ENCODE measurements at regions not wholly inside any gene's neighbourhood (a gene's known extent, or its start where the extent isn't known, plus 50 kb on each side); places are given as distances from the start of the nearest gene placed in this dataset.

- H3K9me3 ChIP-seq (ENCODE audit: severe bottlenecking) = no peaks in the 10 kb centered on the region
- H3K27me3 ChIP-seq (ENCODE audit: insufficient read depth, low read depth, severe bottlenecking) = no peaks in the 10 kb centered on the region
- no peak for DNase-seq
- no peak overlapping the region for H3K27ac ChIP-seq
- no peak overlapping the region for H3K4me3 ChIP-seq (ENCODE audit: low read depth, low read length)
- TF ChIP-seq, protein P1, sequence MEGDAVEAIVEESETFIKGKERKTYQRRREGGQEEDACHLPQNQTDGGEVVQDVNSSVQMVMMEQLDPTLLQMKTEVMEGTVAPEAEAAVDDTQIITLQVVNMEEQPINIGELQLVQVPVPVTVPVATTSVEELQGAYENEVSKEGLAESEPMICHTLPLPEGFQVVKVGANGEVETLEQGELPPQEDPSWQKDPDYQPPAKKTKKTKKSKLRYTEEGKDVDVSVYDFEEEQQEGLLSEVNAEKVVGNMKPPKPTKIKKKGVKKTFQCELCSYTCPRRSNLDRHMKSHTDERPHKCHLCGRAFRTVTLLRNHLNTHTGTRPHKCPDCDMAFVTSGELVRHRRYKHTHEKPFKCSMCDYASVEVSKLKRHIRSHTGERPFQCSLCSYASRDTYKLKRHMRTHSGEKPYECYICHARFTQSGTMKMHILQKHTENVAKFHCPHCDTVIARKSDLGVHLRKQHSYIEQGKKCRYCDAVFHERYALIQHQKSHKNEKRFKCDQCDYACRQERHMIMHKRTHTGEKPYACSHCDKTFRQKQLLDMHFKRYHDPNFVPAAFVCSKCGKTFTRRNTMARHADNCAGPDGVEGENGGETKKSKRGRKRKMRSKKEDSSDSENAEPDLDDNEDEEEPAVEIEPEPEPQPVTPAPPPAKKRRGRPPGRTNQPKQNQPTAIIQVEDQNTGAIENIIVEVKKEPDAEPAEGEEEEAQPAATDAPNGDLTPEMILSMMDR (IDR thresholded peaks at IDR 0.05; ENCODE audit: low read depth, low read length) = no peak
- H3K36me3 ChIP-seq = no peaks in the 10 kb centered on the region
These were observed 366.3 kb downstream of the RFPL4B start for GRCh38 chr6:112713402-112713801.

GRCh38 chr6:112717401-112717800 lies 370.3 kb downstream of the RFPL4B start:
- DNase-seq = no peak
- Histone ChIP-seq H3K36me3 (no peaks in the 10 kb centered on the region), H3K9me3 (ENCODE audit: severe bottlenecking) (no peaks in the 10 kb centered on the region), H3K4me3 (ENCODE audit: low read depth, low read length) (no peak overlapping the region), H3K27me3 (ENCODE audit: insufficient read depth, low read depth, severe bottlenecking) (no peaks in the 10 kb centered on the region), H3K27ac (no peak overlapping the region)
- TF ChIP-seq, protein P1 (IDR thresholded peaks at IDR 0.05; ENCODE audit: low read depth, low read length) = no peak

- no peaks in the 10 kb centered on the region for H3K9me3 ChIP-seq (ENCODE audit: severe bottlenecking)
- TF ChIP-seq, protein P1 (IDR thresholded peaks at IDR 0.05; ENCODE audit: low read depth, low read length) = no peak
- no peaks in the 10 kb centered on the region for H3K27me3 ChIP-seq (ENCODE audit: insufficient read depth, low read depth, severe bottlenecking)
- H3K4me3 ChIP-seq (ENCODE audit: low read depth, low read length) = no peak overlapping the region
- no peaks in the 10 kb centered on the region for H3K36me3 ChIP-seq
- no peak overlapping the region for H3K27ac ChIP-seq
- no peak for DNase-seq
These were observed 370.7 kb downstream of the RFPL4B start for GRCh38 chr6:112717856-112718255.

- Histone ChIP-seq H3K27ac (no peak overlapping the region), H3K4me3 (ENCODE audit: low read depth, low read length) (no peak overlapping the region), H3K36me3 (no peaks in the 10 kb centered on the region), H3K9me3 (ENCODE audit: severe bottlenecking) (no peaks in the 10 kb centered on the region), H3K27me3 (ENCODE audit: insufficient read depth, low read depth, severe bottlenecking) (no peaks in the 10 kb centered on the region)
- TF ChIP-seq, protein P1 (IDR thresholded peaks at IDR 0.05; ENCODE audit: low read depth, low read length) = no peak
- DNase-seq = no peak
These were observed 378.5 kb downstream of the RFPL4B start for GRCh38 chr6:112725541-112726085.

- H3K9me3 ChIP-seq (ENCODE audit: severe bottlenecking) = no peaks in the 10 kb centered on the region
- H3K4me3 ChIP-seq (ENCODE audit: low read depth, low read length) = no peak overlapping the region
- H3K27me3 ChIP-seq (ENCODE audit: insufficient read depth, low read depth, severe bottlenecking) = no peaks in the 10 kb centered on the region
- TF ChIP-seq, protein P1 (IDR thresholded peaks at IDR 0.05; ENCODE audit: low read depth, low read length) = no peak
- DNase-seq = no peak
- no peak overlapping the region for H3K27ac ChIP-seq
- no peaks in the 10 kb centered on the region for H3K36me3 ChIP-seq
These were observed 388.0 kb downstream of the RFPL4B start for GRCh38 chr6:112735129-112735528.

DNA sequence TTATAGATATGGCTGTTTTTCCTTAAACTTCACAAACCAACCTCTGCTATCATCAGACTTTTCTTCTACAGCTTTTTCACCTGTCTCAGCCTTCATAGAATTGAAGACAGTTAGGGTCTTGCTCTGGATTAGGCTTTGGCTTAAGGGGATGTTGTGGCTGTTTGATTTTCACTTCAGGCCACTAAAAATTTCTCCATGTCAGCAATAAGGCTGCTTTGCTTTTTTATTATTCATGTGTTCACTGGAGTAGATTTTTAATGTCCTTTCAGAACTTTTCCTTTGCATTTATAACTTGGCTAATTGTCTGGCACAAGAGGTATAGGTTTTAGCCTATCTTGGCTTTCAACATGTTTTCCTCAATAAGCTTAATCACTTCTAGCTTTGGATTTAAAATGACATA lies 392.6 kb downstream of the RFPL4B start:
- H3K36me3 ChIP-seq = no peaks in the 10 kb centered on the region
- H3K27ac ChIP-seq = no peak overlapping the region
- no peak overlapping the region for H3K4me3 ChIP-seq (ENCODE audit: low read depth, low read length)
- no peaks in the 10 kb centered on the region for H3K9me3 ChIP-seq (ENCODE audit: severe bottlenecking)
- TF ChIP-seq, protein P1 (IDR thresholded peaks at IDR 0.05; ENCODE audit: low read depth, low read length) = no peak
- DNase-seq = no peak
- H3K27me3 ChIP-seq (ENCODE audit: insufficient read depth, low read depth, severe bottlenecking) = no peaks in the 10 kb centered on the region

All from WERI-Rb-1 (cell line).